ENCODE measurements at regions not wholly inside any gene's neighbourhood (a gene's known extent, or its start where the extent isn't known, plus 50 kb on each side); places are given as distances from the start of the nearest gene placed in this dataset.

DNA sequence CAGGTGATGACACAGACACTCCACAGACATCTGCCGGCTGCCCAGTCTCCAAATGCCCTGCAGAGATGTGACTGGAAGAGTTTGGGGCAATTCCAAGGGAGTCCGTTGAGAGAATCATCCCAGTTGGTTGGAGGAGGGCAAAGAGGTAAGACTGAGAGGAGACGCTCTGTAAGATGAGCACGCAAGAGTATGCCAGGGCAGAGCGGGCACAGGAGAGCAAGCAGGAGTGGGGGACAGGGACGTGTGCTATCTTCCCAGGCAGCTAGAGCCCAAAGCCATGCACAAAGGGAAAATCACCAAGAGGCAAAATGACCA, 156.3 kb upstream of the TSHZ3 start:
- TF ChIP-seq MAZ (IDR thresholded peaks at IDR 0.05; ENCODE audit: borderline replicate concordance, low read depth, low read length) = no peak
- no peak for TF ChIP-seq MAZ (CRISPR knock-in tag; IDR thresholded peaks at IDR 0.05; ENCODE audit: low read depth)
- TF ChIP-seq IRF1 (CRISPR knock-in tag; IDR thresholded peaks at IDR 0.05; ENCODE audit: low read depth) = no peak
- no peak for TF ChIP-seq MTF1 (CRISPR knock-in tag; IDR thresholded peaks at IDR 0.05)
- TF ChIP-seq KLF13 (CRISPR knock-in tag; IDR thresholded peaks at IDR 0.05) = no peak

Data from HepG2 (cell line).